GM13977 (cell line): ENCODE measurements at regions not wholly inside any gene's neighbourhood (a gene's known extent, or its start where the extent isn't known, plus 50 kb on each side); places are given as distances from the start of the nearest gene placed in this dataset.

Experiments used
- DNase-seq: peaks from one replicate; pipeline ENCODE4 v3.0.0; 2012; ENCODE audit warnings: low spot score
- CTCF ChIP-seq: IDR thresholded peaks from 2 replicates; pipeline ENCODE4 v1.5.1; 2012; ENCODE audit warnings: mild to moderate bottlenecking, control low read depth; ENCODE audit not compliant: insufficient read depth; ENCODE audit errors: extremely low read depth, missing control alignments
- in situ Hi-C: fragments of 300-500 bp; cut with MboI; formaldehyde crosslinking; loops from one replicate; pipeline ENCODE4 v1.12.0; 2022; ENCODE audit warnings: low sequenced_read_pairs, low pct_unique_long_range_greater_than_20kb, mixed read lengths, inconsistent platforms; ENCODE audit not compliant: unreplicated experiment

- DNase-seq, result no peak
- no peak for TF ChIP-seq CTCF
- in situ Hi-C loops, result no loop called here
Observed at GRCh38 chr22:48577691-48578090, 1250.0 kb downstream of the BRD1 start.

GRCh38 chr22:48577014-48577690 lies 1250.5 kb downstream of the BRD1 start:
- in situ Hi-C loops, result no loop called here
- TF ChIP-seq CTCF, result no peak

GRCh38 chr22:48576333-48577013 lies 1251.2 kb downstream of the BRD1 start:
- in situ Hi-C loops, result no loop called here
- no peak for TF ChIP-seq CTCF
- DNase-seq, result no peak

More at GRCh38 chr22:48577014-48577690, 1250.5 kb downstream of the BRD1 start:
- DNase-seq, result no peak

GRCh38 chr22:48575618-48576332 lies 1251.9 kb downstream of the BRD1 start:
- in situ Hi-C loops, result no loop called here
- no peak for TF ChIP-seq CTCF
- no peak for DNase-seq

GRCh38 chr22:48574776-48575617 lies 1252.7 kb downstream of the BRD1 start:
- in situ Hi-C loops, result no loop called here
- no peak for DNase-seq
- no peak for TF ChIP-seq CTCF

- no peak for TF ChIP-seq CTCF
- in situ Hi-C loops, result no loop called here
- no peak for DNase-seq
Observed at GRCh38 chr22:48573766-48574165, 1253.9 kb downstream of the BRD1 start.
